Activated CD8-positive, alpha-beta memory T cell treated with anti-CD3 and anti-CD28 coated beads, Interleukin-2, amount 50 U/mL, for 1 hour (primary cell): ENCODE measurements at regions not wholly inside any gene's neighbourhood (a gene's known extent, or its start where the extent isn't known, plus 50 kb on each side); places are given as distances from the start of the nearest gene placed in this dataset.
"Not testable (repeated sequence)": the region's sequence is repeated elsewhere in the genome, so short reads cannot be mapped to it uniquely, and the experiment has no call there.

Source experiments
- DNase-seq: peaks from one replicate; pipeline ENCODE4 v3.0.0-alpha.2; 2020; ENCODE audit errors: extremely low read depth

DNA sequence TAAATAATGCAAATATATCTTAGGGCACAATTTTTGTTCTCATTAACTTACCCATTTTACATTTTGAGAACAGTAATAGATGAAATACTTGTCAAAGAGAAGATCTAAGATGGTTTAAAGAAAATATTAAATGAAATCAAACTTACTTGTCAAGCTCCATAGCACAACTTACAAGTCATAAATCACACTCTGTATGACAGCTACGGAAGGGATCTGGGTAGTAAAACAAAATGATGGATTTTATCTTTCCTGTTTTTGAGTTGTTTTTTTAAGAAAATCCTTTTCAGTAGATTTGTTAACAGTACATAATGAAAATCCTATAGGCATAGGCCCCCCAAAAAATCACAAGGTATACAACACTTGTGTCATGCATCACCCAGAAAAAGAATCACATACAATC lies 84.4 kb upstream of the ANTXRL start:
- DNase-seq, result not testable (repeated sequence)

DNA sequence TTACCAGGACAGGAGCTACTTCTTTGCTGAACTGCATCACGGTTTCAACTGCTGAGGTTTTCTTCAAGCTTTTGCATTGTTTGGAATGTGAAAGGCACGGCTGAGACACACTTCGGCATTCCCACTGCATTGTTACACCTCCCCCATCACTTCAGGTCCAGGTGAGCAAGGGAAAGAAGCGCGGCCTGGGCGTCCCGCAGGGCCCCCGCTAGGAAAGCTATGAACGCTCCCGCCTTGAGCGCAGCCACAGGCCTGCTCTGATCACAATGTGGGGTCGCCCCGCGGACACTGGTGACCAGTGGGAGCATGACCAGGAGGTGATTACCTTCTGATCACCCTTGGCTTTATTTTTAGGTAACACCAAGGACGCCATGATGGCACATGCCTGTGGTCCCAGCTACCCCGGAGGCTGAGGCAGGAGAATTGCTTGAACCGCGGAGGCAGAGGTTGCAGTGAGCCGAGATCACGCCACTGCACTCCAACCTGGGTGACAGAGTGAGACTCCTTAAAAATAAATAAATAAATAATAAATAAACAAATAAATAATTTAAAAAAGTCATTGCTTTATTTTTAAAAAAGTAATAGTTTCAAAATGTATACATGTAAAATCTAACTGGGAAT lies 82.2 kb upstream of the ANTXRL start:
- not testable (repeated sequence) for DNase-seq

GRCh38 chr10:46210427-46210826 lies 76.4 kb upstream of the ANTXRL start:
- not testable (repeated sequence) for DNase-seq

GRCh38 chr10:46215426-46215825 lies 71.4 kb upstream of the ANTXRL start:
- no peak for DNase-seq

- DNase-seq, result no peak
These were observed 70.7 kb upstream of the ANTXRL start for GRCh38 chr10:46216003-46216634.

- DNase-seq, result no peak
These were observed 69.7 kb upstream of the ANTXRL start for GRCh38 chr10:46216836-46217751.

GRCh38 chr10:46217752-46218453 lies 68.9 kb upstream of the ANTXRL start:
- DNase-seq, result no peak

- no peak for DNase-seq
These were observed 67.9 kb upstream of the ANTXRL start for GRCh38 chr10:46218921-46219320.

GRCh38 chr10:46219431-46219990 lies 67.3 kb upstream of the ANTXRL start:
- DNase-seq, result not testable (repeated sequence)

- DNase-seq, result no peak
These were observed 66.6 kb upstream of the ANTXRL start for GRCh38 chr10:46220187-46220586.

DNA sequence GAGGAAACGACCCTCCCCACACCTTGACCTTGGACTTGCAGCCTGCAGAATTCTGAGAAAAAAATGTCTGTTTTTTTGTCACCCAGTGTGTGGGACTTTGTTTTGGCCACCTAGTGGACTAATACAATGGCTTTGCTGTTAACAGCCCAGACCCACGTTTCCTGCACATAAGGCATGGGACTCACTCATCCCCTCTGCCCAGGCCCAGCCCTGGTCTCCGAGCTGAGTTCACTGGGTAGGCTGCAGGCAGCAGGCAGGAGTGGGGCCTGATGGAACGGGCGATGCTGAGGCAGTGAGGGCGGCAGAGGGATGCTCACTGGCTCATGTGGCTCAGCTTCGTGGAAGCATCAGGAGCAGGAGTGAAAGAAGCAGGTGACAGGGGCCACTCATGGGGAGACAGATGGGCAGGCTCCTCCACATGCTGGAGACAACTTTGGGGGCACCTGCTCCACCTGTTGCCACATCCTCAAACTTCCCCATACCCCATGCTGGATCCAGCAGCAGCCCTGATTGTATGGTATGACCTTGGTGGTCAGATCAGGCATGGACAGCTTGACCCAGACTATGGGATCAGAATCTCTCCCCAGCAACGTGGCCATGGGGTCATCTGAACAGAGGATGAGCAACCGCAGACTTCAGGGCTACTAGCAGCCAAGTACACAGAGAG lies 65.8 kb upstream of the ANTXRL start:
- DNase-seq, result no peak

DNA sequence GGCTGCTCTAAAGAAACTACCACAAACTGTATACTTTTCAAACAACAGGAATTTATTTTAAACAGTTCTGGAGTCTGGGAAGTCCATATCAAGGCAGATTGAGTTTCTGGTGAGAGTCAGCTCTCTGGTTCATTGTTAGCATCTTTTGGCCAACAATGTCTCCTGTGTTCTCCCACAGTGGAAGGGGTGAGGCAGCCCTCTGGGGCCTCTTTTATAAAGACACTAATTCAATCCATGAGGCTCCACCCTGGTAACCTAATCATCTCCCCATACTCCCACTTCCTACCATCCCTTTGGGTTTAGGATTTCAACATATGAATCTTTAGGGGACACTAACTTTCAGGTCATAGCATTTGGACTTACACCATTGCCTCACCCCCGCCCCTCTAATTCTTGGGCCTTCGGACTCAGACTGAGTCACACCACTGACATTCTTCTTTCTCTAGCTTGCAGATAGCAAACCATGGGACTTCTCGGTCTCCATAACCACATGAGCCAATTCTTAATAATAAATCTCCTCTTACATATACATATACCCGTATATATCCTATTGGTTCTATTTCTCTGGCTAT lies 64.3 kb upstream of the ANTXRL start:
- no peak for DNase-seq

DNA sequence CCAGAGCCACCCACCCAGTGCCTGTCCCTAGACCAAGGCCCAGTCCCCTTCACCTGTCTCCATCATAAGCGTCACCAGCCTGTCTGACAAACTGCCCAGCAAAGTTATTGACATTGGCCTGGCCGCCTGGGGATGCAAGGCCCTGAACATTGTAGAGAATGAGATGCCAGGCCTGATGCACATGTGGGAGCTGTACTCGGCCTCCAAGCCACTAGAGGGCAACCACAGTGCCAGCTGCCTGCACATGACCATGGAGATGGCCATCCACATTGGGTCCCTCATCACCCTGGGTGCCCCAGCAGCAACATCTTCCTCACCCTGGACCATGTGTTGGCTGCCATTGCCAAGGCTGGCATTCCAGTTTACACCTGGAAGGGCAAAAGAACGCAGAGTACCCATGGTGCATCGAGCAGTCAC lies 63.7 kb upstream of the ANTXRL start:
- no peak for DNase-seq

GRCh38 chr10:46223626-46224413 lies 63.0 kb upstream of the ANTXRL start:
- no peak for DNase-seq

- DNase-seq, result no peak
These were observed 62.4 kb upstream of the ANTXRL start for GRCh38 chr10:46224414-46224682.

DNA sequence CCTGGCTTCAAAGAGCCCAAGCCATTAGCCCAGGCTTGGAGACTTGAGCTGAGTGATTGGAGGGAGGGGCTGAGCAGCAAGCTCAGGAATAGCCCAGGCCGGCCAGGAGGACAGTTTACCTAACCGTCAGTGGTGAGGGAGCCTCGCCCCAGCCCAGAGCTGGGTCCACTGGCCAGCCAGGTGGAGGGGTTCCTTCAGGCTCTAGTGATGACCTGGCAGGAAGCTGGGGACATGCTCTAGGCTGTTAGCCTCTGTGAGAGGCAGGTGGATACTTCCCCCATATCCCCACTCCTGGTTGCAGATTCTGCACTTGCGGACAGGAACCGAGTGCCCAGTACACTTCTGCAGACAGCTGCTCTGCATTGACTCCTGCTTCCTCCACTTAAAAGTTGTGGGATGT lies 61.2 kb upstream of the ANTXRL start:
- no peak for DNase-seq

- no peak for DNase-seq
These were observed 60.6 kb upstream of the ANTXRL start for GRCh38 chr10:46226232-46226631.

DNA sequence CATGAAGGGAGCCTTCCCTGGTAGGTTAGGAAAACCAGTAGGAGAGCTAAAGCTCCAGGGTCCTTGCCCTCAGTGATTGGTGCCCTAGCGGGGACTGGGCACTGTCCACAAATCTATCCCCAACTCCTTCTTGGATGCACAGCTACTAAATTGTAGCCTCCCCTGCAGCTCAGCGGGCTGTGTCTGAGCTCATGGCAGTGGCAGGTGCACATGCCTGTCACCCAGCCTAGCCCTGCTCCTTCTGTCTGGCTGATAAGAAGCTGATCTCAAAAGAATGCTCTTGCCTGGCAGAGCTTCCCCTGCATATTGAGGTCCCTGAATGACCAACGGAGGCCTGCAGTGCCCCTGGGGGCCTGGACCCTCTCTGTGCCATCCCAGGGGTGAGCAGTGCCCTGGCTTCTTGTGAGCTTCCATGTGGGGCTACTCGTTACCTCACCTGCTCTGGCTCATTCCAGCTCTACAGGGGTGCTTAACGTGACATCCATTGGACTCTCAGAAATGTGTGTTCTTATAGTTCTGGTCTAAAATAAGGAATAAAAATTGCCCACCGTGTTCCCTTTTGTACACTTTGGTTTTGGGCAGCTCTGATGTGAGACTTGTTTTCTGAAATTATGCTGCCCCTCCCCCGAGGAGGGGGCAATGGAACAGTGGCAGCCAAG lies 59.8 kb upstream of the ANTXRL start:
- DNase-seq, result no peak

DNA sequence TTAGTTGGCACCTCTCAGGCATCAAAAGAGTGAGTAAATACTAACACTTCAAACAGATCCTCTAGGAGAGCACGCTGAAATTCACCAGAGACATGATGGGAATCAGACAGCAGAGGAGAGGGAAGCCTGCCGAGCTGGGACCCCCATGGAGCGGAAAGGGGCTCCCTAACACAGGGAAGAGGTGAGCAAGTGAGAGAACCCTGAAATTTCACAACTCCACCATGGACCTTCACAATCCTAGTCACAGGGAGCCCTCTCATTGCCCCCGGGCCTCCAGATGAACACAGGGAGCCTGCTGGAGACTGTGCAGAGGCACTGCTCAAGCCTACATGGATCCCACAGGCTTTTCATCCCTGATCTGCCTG lies 59.2 kb upstream of the ANTXRL start:
- no peak for DNase-seq
